Transverse colon (tissue), 4 donors: ENCODE measurements at regions not wholly inside any gene's neighbourhood (a gene's known extent, or its start where the extent isn't known, plus 50 kb on each side); places are given as distances from the start of the nearest gene placed in this dataset.

Experiments
- CTCF ChIP-seq, 5 experiments: fragments of 200-600 bp in 3 of 5; fragments of 450-650 bp in 2 of 5; sonication (generic) in 3 of 5; IDR thresholded peaks; 1 replicate in 2 of 5; 2 replicates in 3 of 5; pipeline ENCODE4 v1.5.1; 2016 to 2017; ENCODE audit warnings: antibody characterized with exemption in 5 of 5, inconsistent platforms in 3 of 5, mild to moderate bottlenecking in 2 of 5, moderate library complexity in 1 of 5
- POLR2A ChIP-seq: fragments of 450-650 bp; IDR thresholded peaks from one replicate; pipeline ENCODE4 v1.6.1; 2016; ENCODE audit warnings: antibody characterized with exemption, mild to moderate bottlenecking, moderate library complexity
- POLR2AphosphoS5 ChIP-seq, 3 donors: sonication (generic); formaldehyde crosslinking; IDR thresholded peaks; one replicate each; pipeline ENCODE4 v1.6.1; 2016; ENCODE audit warnings: antibody characterized with exemption in 3 of 3

- no peak for TF ChIP-seq POLR2A
- no peak for TF ChIP-seq CTCF (IDR thresholded peaks at IDR 0.05)
- TF ChIP-seq POLR2AphosphoS5 (IDR thresholded peaks at IDR 0.05) = no peak
Observed at GRCh38 chr2:44879269-44880124, 62.0 kb upstream of the SIX3 start.
